D721Med (cell line): ENCODE measurements at regions not wholly inside any gene's neighbourhood (a gene's known extent, or its start where the extent isn't known, plus 50 kb on each side); places are given as distances from the start of the nearest gene placed in this dataset.

Experiments
- DNase-seq: peaks from one replicate; pipeline ENCODE4 v3.0.0; 2011; ENCODE audit warnings: low spot score; ENCODE audit not compliant: insufficient read length
- FAIRE-seq: peaks from 2 replicates; lab custom pipeline; 2011; peaks lifted over from hg19 to GRCh38; lab: Jason Lieb, UNC
- CTCF ChIP-seq: IDR thresholded peaks from 2 replicates; pipeline ENCODE4 v1.5.1; 2012; ENCODE audit warnings: mild to moderate bottlenecking, control low read depth; ENCODE audit not compliant: insufficient read depth; ENCODE audit errors: missing control alignments

- no peak for TF ChIP-seq CTCF
- DNase-seq, result no peak
- FAIRE-seq, result no peak
Observed at GRCh38 chr2:64196963-64197362, 52.7 kb upstream of the PELI1 start.

GRCh38 chr2:64201151-64201550 is 56.9 kb upstream of the PELI1 start:
- DNase-seq (no peak), FAIRE-seq (no peak)
- TF ChIP-seq CTCF, result no peak

DNA sequence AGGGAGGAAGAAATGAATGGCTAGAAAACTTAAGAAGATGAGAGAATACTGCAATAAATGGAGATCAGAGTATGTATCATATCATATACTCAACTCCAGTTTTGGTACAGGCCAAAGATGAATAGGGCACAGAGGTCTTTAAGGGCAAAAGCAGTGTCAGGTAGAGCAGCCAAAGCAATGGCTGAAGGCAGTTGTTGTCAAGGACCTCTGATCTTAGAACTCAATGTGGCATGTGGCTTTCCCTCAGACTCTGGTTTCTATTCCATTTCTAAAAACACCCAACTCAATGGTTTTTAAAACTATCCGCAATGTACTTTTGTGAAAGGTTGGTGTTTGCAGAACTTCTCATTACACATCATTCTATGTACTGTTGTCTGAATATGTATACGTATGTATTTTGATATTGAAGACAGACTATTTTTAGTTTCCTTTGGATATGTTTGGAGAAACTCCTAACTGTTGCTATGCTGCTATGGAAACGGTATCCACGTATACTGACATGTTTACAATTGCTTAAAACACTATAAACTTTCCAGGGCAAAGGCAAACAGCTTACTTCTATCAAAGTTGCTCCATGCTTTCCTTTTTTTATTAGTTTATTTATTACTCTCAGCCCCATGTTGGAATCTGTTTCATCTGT is 58.1 kb upstream of the PELI1 start:
- DNase-seq, result no peak
- no peak for FAIRE-seq
- no peak for TF ChIP-seq CTCF

GRCh38 chr2:64203131-64203857 is 59.1 kb upstream of the PELI1 start:
- no peak for TF ChIP-seq CTCF
- DNase-seq (no peak), FAIRE-seq (no peak)

- no peak for FAIRE-seq
- no peak for DNase-seq
- TF ChIP-seq CTCF, result no peak
Observed at GRCh38 chr2:64203858-64204632, 59.8 kb upstream of the PELI1 start.

- FAIRE-seq, result no peak
- no peak for TF ChIP-seq CTCF
- no peak for DNase-seq
Observed at GRCh38 chr2:64204703-64205102, 60.5 kb upstream of the PELI1 start.
